NCI-H82 treated with DMSO at 0.1 percent for 48 hours (cell line): ENCODE measurements at regions not wholly inside any gene's neighbourhood (a gene's known extent, or its start where the extent isn't known, plus 50 kb on each side); places are given as distances from the start of the nearest gene placed in this dataset.
"Not testable (repeated sequence)": the region's sequence is repeated elsewhere in the genome, so short reads cannot be mapped to it uniquely, and the experiment has no call there.

Experiments used
- DNase-seq: peaks from one replicate; lab custom pipeline; 2025; ENCODE audit not compliant: unreplicated experiment; lab: John Stamatoyannopoulos, UW

DNA sequence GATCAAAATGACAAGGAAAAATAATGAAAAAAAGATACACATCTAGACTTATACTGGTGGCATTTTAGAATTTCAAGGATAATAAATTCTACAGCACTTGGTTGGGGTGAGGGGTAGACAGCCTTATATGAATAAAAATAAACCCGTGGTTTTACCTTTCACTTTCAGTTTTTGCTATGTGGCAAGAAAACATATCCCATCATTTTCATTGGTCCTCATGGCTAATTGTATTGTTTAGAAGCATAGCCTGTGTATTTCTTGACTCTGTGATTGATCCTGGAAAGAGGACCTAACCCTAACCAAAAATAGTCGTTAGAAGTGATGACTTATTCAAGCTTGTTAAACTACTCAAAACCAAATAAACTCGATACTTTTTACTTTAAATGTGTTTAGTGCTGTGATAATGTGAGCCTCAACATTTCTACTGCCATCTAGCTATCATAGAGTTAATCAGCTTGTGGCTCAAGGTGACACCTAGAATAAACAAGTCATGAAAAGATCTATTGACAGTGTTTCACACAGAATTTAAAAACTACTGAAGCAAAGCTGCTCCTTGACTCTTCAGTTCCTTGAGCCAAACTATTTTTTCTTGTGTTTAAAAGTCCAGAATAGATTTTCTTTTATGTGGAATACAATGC is 153.3 kb upstream of the IZUMO3 start:
- no peak for DNase-seq

DNA sequence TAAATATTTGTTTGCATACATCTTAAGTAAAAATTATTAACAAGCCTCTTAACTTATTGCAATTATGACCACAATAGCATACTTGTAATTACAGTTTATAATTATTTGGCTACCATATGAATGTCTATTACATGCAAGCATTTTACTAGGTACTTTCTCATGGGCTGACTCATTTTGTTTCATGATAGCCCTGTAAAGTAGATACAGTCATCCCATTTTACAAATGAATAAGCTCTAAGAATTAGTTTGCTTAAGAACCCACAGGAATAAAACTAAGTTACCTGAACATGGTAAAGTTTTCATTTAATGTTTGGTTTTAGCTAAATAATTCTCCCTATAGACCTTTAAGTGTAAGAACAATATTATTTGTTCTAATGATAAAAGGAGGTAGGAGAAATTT is 126.6 kb upstream of the IZUMO3 start:
- DNase-seq, result no peak

DNA sequence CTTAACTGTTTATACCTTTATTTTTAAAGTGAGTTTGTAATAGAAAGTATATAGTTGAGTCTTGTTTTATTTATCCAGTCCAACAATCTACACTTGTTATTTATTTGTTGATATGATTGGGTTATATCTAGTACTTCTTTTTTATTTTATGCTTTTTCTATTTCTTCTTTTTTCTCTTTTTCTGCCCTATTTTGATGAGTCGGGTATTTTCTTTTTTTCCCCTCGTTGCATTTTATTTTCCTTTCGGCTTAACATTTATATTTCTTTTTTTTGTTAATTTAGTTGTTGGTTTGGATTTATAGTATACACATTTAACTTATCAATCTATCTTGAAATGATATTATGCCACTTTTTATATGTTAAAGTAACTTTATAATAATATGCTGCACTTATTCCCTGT is 111.7 kb upstream of the IZUMO3 start:
- DNase-seq, result no peak

DNA sequence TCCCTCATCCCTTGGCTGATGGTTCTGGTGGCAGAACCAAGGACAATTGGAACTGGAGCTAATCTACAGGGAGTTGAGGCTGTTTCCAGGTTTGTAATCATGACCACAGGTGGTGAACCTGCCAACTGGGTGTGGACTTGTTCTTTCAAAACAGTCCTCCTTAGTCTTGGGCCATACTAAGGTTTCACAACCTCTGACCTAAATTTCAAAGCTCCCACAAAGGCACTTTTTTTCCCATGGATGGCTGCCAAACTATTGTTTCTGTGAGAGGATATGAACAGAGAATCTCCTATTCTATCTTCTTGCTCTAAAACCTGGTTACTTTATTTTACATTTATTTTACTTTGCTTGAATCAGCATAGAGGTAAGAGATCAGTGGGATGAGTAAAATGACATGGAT is 106.5 kb upstream of the IZUMO3 start:
- DNase-seq, result no peak

DNA sequence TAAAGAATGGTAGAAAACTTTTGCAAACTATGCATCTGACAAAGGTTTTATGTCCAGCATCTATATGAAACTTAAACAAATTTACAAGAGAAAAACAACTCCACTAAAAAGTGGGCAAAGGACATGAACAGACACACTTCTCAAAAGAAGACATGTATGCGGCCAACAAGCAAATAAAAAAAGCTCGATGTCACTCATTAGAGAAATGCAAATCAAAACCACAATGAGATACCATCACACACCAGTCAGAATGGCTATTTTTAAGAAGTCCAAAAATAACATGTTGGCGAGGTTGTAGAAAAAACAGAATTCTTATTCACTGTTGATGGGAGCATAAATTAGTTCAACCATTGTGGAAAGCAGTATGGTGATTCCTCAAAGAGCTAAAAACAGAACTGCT is 83.1 kb upstream of the IZUMO3 start:
- DNase-seq, result not testable (repeated sequence)

DNA sequence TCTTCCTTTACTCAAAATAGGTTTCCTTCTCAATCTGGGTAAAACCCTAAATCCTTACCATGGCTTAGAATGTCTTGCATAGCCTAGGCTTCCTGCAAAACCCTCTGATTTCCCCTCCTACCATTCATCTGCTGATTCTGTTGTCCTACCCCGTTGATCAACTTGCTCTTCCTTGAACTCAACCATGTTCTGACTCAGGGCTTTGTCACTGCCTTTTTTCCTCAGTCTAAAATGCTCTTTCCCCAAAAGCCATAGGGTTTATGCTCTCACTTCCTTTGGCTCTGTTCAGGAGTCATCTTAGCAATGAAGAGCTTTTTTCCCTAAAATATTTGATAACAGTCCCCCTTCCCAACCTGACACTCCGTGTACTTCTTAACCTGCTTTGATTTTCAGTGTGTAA is 79.4 kb upstream of the IZUMO3 start:
- no peak for DNase-seq

DNA sequence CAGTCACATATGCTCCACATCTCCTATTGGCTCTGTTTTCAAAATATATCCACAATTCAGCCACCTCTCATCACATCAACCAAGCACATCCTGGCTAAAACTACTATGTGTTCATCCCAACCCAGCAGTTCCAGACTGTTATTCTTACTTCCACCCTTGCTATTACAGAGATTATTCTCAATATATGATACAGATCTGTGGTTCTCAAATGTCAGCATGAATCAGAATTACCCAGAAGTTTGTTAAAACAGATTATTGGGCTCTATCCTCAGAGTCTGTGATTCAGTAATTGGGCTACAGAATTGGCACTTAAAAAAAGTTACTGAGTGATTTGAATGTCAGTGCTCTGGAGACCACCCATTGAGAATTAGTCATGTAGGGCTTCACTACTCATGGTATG is 78.8 kb upstream of the IZUMO3 start:
- no peak for DNase-seq

DNA sequence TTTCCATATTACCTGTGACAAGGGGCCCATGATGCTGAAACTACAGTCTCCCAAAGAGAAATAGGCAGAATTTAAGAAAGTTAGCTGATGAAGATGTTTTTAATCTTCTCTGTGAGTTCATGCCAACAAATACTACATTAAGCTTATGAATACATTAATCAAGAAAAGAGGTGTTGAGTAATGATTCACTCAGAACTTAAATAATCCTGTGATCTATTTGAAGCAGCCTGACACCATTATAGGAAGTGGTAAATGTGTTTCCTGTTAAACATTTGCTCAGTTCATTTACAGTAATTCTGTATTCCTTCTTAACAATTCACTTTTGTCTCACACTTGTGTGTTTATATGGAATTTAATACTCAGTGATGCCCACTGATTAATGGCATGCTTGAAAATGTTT is 75.0 kb upstream of the IZUMO3 start:
- DNase-seq, result no peak

DNA sequence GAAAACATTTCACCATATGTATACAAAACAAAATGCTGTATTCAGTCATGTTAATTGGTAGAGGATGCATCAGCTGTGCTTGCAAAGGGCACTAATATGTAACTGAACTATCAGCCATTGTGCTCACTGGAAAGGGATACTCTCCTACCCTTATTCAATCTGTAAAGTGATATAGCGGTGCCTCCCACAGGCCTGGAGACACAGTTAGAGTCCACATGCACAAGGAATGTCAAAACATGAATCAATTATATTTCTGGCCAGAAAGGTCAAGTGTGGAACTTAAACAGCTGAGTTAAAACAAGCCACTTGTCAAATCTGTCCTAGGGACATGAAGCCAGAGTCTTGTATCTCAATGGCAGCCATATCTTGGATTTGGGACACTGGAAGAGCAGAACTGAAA is 71.2 kb upstream of the IZUMO3 start:
- DNase-seq, result no peak

DNA sequence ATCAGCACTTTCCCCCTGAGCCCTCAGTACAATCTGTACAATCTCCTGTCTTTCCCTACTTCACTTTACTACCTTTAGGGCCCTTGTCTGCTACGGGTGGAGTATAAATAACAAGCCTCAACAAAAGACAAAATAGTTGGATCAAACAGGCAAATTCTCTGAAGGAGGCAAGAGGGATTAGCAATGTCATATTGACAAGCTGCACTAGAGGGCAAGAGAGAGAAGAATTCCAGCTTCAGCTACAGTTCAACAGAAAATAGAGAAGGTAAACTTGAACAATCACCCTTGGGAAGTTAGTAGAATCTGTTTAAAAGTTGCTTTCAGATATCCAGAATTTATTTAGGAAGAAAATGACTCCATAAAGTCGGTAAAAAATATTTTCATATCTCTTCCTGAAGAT is 68.4 kb upstream of the IZUMO3 start:
- no peak for DNase-seq

DNA sequence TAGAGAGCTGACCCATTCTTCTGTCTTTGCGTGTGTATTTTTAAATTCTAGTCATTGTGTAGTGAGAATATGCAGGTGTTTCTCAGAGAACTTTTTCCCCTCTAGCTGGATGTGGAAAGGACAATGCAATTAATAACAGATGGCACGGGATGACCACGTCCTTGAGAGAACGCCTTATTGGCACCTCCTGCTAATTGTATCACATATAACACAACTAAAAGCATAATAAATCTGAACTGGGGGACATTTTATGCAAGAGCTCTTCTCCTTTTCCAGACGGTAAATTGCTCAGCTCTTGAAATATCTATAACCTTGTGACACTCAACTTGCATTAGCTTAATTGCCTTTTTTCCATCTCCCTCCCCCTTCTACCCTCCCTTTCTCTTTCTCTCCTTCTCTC is 62.9 kb upstream of the IZUMO3 start:
- peak; percentile 33 for DNase-seq

DNA sequence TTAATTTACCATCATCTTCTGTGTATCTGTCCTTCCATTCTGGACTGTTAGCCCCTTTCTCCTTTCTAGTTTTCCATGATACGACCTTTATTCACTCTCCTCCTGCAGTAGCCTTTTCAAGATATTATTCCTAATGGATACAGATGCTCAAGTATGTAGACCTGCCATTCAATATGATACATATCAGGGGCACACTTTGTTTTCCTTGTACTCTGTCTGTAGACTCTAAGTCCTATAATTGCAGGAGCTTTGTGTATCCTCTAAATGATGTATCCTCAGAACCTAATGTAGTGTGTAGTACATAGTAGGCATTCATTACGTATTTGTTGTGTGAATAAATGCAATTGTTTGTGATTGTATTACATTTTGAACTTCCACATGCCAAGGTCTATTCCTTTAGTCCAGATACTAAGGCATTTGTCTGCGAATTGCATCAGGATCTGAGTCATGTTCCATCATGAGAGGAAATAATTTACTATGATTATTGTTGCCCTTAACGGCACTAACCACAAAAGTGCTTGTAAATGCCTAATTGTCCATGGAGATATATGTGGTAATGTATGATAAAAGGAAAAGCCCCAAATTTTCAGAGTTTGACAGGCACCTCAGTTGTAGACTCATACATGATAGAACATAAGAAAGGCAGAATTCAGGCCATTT is 57.1 kb upstream of the IZUMO3 start:
- no peak for DNase-seq
